Uterus (tissue), 3 donors: ENCODE measurements at regions not wholly inside any gene's neighbourhood (a gene's known extent, or its start where the extent isn't known, plus 50 kb on each side); places are given as distances from the start of the nearest gene placed in this dataset.

Experiments
- DNase-seq, 2 donors: peaks; one replicate each; pipeline ENCODE4 v3.0.0-alpha.2; 2019 to 2020
- H3K27ac ChIP-seq, 2 donors: fragments of 200-600 bp; sonication (generic); 1 replicate in 1 of 2; 2 replicates in 1 of 2; pipeline ENCODE4 v1.5.1; 2016 to 2018
- H3K27me3 ChIP-seq, 2 donors: fragments of 200-600 bp; sonication (generic); one replicate each; pipeline ENCODE4 v1.5.1; 2018 to 2019; ENCODE audit warnings: control low read depth in 1 of 2
- H3K36me3 ChIP-seq, 2 donors: fragments of 200-600 bp; sonication (generic); one replicate each; pipeline ENCODE4 v1.5.1; 2019; ENCODE audit warnings: control low read depth in 1 of 2
- H3K4me1 ChIP-seq, 2 donors: fragments of 200-600 bp; sonication (generic); one replicate each; pipeline ENCODE4 v1.5.1; 2018 to 2019; ENCODE audit warnings: control low read depth in 1 of 2
- H3K4me3 ChIP-seq, 2 donors: fragments of 200-600 bp; sonication (generic); 1 replicate in 1 of 2; 2 replicates in 1 of 2; pipeline ENCODE4 v1.5.1; 2018 to 2019; ENCODE audit warnings: mild to moderate bottlenecking in 1 of 2
- H3K9me3 ChIP-seq, 2 donors: fragments of 200-600 bp; sonication (generic); one replicate each; pipeline ENCODE4 v1.5.1; 2019; ENCODE audit warnings: control low read depth in 1 of 2
- POLR2A ChIP-seq, 2 donors: fragments of 450-650 bp; IDR thresholded peaks; one replicate each; pipeline ENCODE4 v1.6.1; 2016; ENCODE audit warnings: antibody characterized with exemption in 2 of 2, mild to moderate bottlenecking in 1 of 2, moderate library complexity in 1 of 2
- intact Hi-C: fragments of 100-400 bp; cut with DNase I; formaldehyde crosslinking; loops from one replicate; pipeline ENCODE4 v1.15.1; 2023; ENCODE audit warnings: low total_unique reads
- TF ChIP-seq, protein P1 (sequence below), 4 experiments: fragments of 200-600 bp in 2 of 4; fragments of 450-650 bp in 2 of 4; sonication (generic) in 2 of 4; IDR thresholded peaks; one replicate each; pipeline ENCODE4 v1.5.1; 2016 to 2019; ENCODE audit warnings: antibody characterized with exemption in 4 of 4, mild to moderate bottlenecking in 2 of 4, moderate library complexity in 1 of 4
- donor health status: DM: yes; HTN: yes; CAD: no.

DNA sequence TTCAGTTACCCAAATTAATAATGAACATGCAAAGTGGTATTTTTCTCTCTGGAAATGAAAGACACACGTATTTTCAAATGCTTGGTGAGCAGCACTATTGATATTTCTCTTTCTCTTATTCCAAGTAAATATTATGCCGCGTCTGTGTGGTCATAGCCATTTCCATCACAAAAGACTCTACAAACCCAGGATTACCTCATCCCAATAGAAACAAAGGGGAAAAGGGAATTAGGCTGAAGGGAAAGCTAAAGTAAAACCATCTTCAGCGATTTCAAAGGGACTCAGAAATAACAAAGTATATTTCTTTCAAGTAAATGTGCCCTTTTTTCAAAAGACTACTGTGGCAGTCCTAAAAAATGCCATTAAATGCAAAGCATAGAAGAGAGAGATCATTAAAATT lies 62.0 kb upstream of the FST start:
- H3K27ac ChIP-seq = no peak overlapping the region
- intact Hi-C loops = no loop called here
- TF ChIP-seq, protein P1, sequence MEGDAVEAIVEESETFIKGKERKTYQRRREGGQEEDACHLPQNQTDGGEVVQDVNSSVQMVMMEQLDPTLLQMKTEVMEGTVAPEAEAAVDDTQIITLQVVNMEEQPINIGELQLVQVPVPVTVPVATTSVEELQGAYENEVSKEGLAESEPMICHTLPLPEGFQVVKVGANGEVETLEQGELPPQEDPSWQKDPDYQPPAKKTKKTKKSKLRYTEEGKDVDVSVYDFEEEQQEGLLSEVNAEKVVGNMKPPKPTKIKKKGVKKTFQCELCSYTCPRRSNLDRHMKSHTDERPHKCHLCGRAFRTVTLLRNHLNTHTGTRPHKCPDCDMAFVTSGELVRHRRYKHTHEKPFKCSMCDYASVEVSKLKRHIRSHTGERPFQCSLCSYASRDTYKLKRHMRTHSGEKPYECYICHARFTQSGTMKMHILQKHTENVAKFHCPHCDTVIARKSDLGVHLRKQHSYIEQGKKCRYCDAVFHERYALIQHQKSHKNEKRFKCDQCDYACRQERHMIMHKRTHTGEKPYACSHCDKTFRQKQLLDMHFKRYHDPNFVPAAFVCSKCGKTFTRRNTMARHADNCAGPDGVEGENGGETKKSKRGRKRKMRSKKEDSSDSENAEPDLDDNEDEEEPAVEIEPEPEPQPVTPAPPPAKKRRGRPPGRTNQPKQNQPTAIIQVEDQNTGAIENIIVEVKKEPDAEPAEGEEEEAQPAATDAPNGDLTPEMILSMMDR (IDR thresholded peaks at IDR 0.05) = no peak
- no peak for TF ChIP-seq POLR2A (IDR thresholded peaks at IDR 0.05)
- no peak overlapping the region for H3K4me3 ChIP-seq
- DNase-seq = no peak
- no peaks in the 10 kb centered on the region for H3K9me3 ChIP-seq
- H3K27me3 ChIP-seq = no peaks in the 10 kb centered on the region
- no peaks in the 10 kb centered on the region for H3K4me1 ChIP-seq
- no peaks in the 10 kb centered on the region for H3K36me3 ChIP-seq

DNA sequence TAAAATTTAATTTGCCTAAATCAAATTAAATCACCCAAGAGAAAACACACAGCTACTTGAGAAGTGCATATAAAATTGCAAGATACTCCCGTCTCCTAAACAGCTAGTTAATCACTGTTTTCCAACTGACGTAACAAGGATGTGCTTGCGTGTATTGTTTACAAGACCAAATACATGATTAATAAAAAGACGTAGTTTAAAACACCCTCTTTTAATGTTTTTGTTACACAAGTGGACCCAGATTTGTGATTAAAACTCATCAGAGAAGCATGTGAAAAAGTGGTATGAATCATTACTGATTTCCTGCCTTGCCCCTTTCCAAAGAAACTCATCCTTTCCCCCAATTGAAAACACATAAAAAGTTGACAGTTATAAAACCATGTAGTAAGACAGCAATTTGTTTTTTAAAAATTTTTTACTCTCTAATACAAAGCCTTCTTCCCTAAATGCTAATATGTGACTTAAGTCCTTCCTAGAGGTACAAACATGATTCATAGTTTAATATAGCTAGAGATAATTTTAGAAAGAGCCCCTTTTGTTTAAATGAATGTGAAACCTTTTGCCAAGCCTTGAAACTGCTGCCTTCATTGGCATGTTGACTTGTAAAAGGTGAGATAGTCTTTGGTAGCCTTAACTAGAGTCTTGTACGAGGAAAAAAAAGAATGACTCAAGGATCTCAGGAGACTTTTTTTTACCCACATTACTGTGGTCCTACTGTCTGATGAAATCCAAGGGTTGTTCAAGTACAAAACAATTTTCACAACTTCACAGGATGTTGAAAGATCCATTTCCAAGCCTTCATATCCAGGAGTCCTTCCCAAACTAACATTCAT lies 61.4 kb upstream of the FST start:
- TF ChIP-seq, protein P1 (IDR thresholded peaks at IDR 0.05) = no peak
- TF ChIP-seq POLR2A (IDR thresholded peaks at IDR 0.05) = no peak
- no peaks in the 10 kb centered on the region for H3K9me3 ChIP-seq
- no peak for DNase-seq
- no peaks in the 10 kb centered on the region for H3K27me3 ChIP-seq
- no peak overlapping the region for H3K4me3 ChIP-seq
- no peaks in the 10 kb centered on the region for H3K36me3 ChIP-seq
- H3K4me1 ChIP-seq = no peaks in the 10 kb centered on the region
- intact Hi-C loops = no loop called here
- no peak overlapping the region for H3K27ac ChIP-seq

DNA sequence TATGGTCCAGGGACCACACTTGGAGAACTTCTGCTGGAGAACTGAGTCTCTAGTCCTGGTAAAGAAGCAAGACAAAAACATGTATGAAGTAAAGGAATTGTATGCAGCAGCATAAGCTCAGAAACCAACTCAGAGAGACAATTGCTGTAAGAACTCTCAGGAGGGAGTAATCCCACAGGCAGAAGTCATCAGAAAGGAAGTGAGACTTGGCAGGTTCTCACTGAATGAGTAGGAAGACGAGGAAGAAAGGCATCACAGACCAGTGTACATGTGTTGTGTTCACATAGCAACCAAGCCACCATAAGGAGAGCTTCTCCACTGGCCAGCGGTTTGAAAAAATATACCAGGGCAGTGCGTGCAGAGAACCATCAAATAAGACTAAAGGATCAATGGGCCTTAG lies 57.9 kb upstream of the FST start:
- no peak overlapping the region for H3K27ac ChIP-seq
- intact Hi-C loops = no loop called here
- TF ChIP-seq POLR2A (IDR thresholded peaks at IDR 0.05) = no peak
- TF ChIP-seq, protein P1 (IDR thresholded peaks at IDR 0.05) = no peak
- no peaks in the 10 kb centered on the region for H3K27me3 ChIP-seq
- H3K9me3 ChIP-seq = no peaks in the 10 kb centered on the region
- no peak overlapping the region for H3K4me3 ChIP-seq
- H3K4me1 ChIP-seq = no peaks in the 10 kb centered on the region
- no peaks in the 10 kb centered on the region for H3K36me3 ChIP-seq
- no peak for DNase-seq

DNA sequence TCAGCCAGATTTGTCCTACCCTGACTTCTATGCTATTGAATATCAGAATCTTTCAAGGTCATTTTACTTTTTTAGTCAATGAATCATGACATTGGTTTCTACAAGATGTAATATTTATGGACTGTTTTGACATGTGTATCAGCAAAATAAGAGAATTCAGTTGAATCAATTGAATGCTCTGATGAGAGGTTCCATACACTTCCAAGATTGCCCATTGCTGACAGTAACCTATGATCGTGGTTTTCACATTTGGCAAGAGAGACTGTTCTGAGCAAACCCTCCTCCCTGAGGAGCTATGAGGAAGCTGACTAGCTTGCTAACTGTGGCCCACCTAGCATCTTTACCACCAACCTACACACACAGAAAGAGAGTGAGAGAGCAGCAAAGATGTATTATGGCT lies 56.7 kb upstream of the FST start:
- DNase-seq = no peak
- Histone ChIP-seq H3K4me1 (no peaks in the 10 kb centered on the region), H3K36me3 (no peaks in the 10 kb centered on the region), H3K4me3 (no peak overlapping the region), H3K9me3 (no peaks in the 10 kb centered on the region), H3K27ac (no peak overlapping the region), H3K27me3 (no peaks in the 10 kb centered on the region)
- intact Hi-C loops = no loop called here
- no peak for TF ChIP-seq POLR2A (IDR thresholded peaks at IDR 0.05)
- TF ChIP-seq, protein P1 (IDR thresholded peaks at IDR 0.05) = no peak

DNA sequence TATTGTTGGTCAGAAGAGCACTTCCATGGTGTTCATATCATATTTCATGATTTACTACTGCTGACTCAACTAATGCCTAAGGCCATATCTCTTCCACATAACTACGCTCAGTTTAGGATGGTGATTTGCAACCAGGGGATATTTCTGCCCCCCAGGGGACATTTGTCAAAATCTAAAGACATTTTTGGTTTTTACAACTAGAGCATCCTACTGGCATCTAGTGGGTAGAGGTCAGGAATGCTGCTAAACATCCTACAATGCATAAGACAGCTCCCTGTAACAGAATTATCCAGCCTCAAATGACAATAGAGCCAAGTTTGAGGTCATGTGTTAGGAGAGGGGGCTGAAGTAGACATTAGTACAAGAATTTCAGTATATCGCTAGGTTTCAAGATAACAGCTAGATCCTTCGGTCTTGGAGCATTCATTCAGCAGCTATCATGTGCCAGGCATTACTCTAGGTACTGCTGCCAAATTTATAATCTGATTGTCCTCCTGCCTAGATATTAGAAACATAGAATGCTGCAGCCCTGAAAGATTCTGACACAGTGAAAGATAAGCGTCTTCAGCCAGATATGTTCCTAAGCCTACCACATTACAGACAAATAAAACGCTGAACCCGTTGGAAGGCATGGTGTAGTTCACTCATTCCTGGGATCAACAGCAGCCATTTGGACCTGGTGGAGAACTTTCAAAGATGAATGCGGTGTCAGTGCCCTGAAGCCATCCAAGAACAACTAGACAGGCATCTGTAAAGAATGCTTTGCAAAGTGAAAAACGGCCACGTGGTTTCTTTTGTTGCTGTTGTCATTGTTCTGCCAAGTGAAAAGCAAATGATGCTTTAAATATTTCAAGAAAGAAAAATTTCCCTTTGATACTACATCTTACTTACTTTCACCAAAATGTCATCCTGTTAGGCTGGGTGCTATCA lies 55.5 kb upstream of the FST start:
- intact Hi-C loops = no loop called here
- Histone ChIP-seq H3K4me3 (no peak overlapping the region), H3K4me1 (no peaks in the 10 kb centered on the region), H3K27me3 (no peaks in the 10 kb centered on the region), H3K27ac (no peak overlapping the region), H3K9me3 (no peaks in the 10 kb centered on the region), H3K36me3 (no peaks in the 10 kb centered on the region)
- TF ChIP-seq, protein P1 (IDR thresholded peaks at IDR 0.05) = no peak
- no peak for TF ChIP-seq POLR2A (IDR thresholded peaks at IDR 0.05)
- no peak for DNase-seq
